K562 (cell line): ENCODE measurements at regions not wholly inside any gene's neighbourhood (a gene's known extent, or its start where the extent isn't known, plus 50 kb on each side); places are given as distances from the start of the nearest gene placed in this dataset.

ENCODE experiments used
- CBX8 ChIP-seq: fragments of 200-600 bp; sonication (generic); IDR thresholded peaks from 2 replicates; pipeline ENCODE4 v1.6.1; 2012; ENCODE audit warnings: borderline replicate concordance, mixed run types, low read depth, mild to moderate bottlenecking, moderate library complexity, mixed read lengths, low read length, control low read depth, inconsistent platforms; ENCODE audit not compliant: poor library complexity, severe bottlenecking; ENCODE audit errors: extremely low read depth
- CHD2 ChIP-seq: IDR thresholded peaks from 2 replicates; pipeline ENCODE4 v1.6.1; 2011; ENCODE audit warnings: low read depth, low read length
- CTBP1 ChIP-seq: fragments of 450-650 bp; IDR thresholded peaks from 2 replicates; pipeline ENCODE4 v1.6.1; 2016; ENCODE audit warnings: borderline replicate concordance
- DMBX1 ChIP-seq: fragments of 250-450 bp; sonication (Bioruptor Pico); IDR thresholded peaks from 2 replicates; pipeline ENCODE4 v1.8.0; 2022; ENCODE audit warnings: inconsistent platforms, mild to moderate bottlenecking, moderate library complexity, borderline replicate concordance
- MAFK ChIP-seq: IDR thresholded peaks from 2 replicates; pipeline ENCODE4 v1.6.1; 2011; ENCODE audit warnings: low read length, improper control_type of control experiment
- NBN ChIP-seq: fragments of 450-650 bp; IDR thresholded peaks from 2 replicates; pipeline ENCODE4 v1.6.1; 2016; ENCODE audit warnings: low read depth, mild to moderate bottlenecking
- ZNF274 ChIP-seq: IDR thresholded peaks from 2 replicates; pipeline ENCODE4 v1.6.1; 2011; ENCODE audit warnings: low read depth, mild to moderate bottlenecking, low read length, moderate library complexity, borderline replicate concordance
- ZNF282 ChIP-seq: sonication (generic); formaldehyde crosslinking; IDR thresholded peaks from 2 replicates; pipeline ENCODE4 v1.8.1; 2023; ENCODE audit warnings: missing genetic modification reagents
- ZNF830 ChIP-seq: fragments of 250-450 bp; sonication (Bioruptor Pico); IDR thresholded peaks from 2 replicates; pipeline ENCODE4 v1.5.0; 2021; ENCODE audit warnings: mild to moderate bottlenecking
- ZZZ3 ChIP-seq: fragments of 450-650 bp; IDR thresholded peaks from 2 replicates; pipeline ENCODE4 v1.6.1; 2016; ENCODE audit warnings: antibody characterized with exemption, mild to moderate bottlenecking, moderate library complexity
- TF ChIP-seq, protein P1 (sequence below): sonication (generic); formaldehyde crosslinking; IDR thresholded peaks from 2 replicates; pipeline ENCODE4 v1.8.0; 2022; ENCODE audit warnings: mild to moderate bottlenecking, missing genetic modification reagents

DNA sequence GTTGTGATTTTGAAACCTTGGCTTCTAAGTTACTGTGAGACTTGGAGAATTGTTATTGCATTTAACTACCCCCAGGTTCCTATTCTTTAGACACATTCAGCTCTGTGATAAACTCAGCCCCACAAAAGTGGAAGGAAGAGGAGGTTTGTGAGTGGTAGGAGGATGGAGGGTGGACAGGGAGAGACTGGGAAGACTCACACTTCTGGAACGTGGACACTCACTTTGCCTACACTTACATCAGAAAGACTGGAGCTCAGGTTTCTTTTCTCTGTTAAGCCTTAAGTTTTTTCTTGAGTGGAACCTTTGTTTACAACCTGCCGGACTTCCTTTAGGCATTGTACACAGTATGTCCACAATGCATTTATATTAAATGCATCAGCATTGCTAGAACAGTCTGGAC is 99.0 kb downstream of the AREG start:
- no peak for TF ChIP-seq CTBP1
- no peak for TF ChIP-seq ZNF282 (CRISPR knock-in tag)
- no peak for TF ChIP-seq CBX8
- no peak for TF ChIP-seq MAFK
- TF ChIP-seq DMBX1 (CRISPR knock-in tag), result no peak
- TF ChIP-seq, protein P1, sequence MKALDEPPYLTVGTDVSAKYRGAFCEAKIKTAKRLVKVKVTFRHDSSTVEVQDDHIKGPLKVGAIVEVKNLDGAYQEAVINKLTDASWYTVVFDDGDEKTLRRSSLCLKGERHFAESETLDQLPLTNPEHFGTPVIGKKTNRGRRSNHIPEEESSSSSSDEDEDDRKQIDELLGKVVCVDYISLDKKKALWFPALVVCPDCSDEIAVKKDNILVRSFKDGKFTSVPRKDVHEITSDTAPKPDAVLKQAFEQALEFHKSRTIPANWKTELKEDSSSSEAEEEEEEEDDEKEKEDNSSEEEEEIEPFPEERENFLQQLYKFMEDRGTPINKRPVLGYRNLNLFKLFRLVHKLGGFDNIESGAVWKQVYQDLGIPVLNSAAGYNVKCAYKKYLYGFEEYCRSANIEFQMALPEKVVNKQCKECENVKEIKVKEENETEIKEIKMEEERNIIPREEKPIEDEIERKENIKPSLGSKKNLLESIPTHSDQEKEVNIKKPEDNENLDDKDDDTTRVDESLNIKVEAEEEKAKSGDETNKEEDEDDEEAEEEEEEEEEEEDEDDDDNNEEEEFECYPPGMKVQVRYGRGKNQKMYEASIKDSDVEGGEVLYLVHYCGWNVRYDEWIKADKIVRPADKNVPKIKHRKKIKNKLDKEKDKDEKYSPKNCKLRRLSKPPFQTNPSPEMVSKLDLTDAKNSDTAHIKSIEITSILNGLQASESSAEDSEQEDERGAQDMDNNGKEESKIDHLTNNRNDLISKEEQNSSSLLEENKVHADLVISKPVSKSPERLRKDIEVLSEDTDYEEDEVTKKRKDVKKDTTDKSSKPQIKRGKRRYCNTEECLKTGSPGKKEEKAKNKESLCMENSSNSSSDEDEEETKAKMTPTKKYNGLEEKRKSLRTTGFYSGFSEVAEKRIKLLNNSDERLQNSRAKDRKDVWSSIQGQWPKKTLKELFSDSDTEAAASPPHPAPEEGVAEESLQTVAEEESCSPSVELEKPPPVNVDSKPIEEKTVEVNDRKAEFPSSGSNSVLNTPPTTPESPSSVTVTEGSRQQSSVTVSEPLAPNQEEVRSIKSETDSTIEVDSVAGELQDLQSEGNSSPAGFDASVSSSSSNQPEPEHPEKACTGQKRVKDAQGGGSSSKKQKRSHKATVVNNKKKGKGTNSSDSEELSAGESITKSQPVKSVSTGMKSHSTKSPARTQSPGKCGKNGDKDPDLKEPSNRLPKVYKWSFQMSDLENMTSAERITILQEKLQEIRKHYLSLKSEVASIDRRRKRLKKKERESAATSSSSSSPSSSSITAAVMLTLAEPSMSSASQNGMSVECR, result no peak
- TF ChIP-seq ZNF274, result no peak
- no peak for TF ChIP-seq ZNF830
- TF ChIP-seq CHD2, result no peak
- no peak for TF ChIP-seq NBN
- no peak for TF ChIP-seq ZZZ3
